Activated T-helper 1 cell treated with Interleukin-2 at 50 U/mL for 16 hours (primary cell): ENCODE measurements at regions not wholly inside any gene's neighbourhood (a gene's known extent, or its start where the extent isn't known, plus 50 kb on each side); places are given as distances from the start of the nearest gene placed in this dataset.
"Not testable (repeated sequence)": the region's sequence is repeated elsewhere in the genome, so short reads cannot be mapped to it uniquely, and the experiment has no call there.

Experiments
- DNase-seq: peaks from one replicate; pipeline ENCODE4 v3.0.0-alpha.2; 2020; ENCODE audit warnings: low read depth

DNA sequence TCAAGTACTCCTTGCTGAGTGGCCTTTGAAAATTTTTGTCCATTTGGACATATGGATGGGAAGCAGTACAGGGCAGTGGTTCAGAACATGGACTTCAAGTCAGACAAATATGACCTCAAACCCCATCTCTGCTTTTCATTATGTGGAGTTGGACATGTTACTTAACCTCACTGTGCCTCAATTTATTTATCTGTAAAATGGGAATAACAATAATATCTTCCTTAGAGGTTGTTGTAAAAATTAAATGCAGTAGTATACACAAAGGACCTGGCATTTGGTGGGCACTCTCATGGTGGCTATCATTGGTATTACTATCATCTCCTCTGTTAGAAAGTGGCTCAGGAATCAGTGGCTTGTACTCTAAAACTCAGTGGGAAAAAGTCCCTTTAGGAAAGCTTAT lies 204.0 kb upstream of the MYLIP start:
- DNase-seq: no peak

DNA sequence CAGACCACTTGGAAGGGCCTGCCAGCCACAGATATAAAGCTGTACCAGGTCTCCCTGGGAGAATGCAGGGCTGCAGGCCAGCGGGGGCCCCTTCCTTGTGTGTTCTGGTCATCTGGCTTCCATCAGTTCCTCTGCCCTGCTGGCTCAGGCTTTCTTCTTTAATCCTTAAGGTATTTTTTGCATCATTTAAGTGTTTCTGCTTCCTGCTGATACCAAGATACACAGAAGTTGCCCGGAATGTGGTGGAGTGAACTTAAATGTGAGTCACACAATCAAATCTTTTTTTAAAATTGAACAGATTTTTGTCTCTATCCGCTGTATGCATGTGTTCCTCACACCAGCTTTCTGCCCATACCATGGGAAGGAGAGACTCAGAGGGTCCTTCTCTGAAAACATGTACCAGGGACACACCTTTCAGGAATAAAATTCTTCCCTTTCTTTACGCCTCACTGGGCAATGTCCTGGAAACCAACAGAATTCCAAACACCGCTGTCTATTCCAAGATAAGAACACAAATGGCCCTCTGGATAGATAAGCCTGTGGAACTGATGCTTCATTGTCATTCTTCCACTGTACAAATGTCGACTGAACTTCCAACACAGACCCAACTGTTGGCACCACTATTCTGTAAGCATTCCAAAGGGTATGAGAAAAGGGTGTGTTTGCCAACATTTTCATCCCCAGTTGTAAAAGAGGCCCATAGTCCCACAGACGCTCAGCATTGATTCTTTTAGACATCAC lies 206.2 kb upstream of the MYLIP start:
- DNase-seq: no peak

GRCh38 chr6:15921243-15921642 lies 207.6 kb upstream of the MYLIP start:
- DNase-seq: no peak

DNA sequence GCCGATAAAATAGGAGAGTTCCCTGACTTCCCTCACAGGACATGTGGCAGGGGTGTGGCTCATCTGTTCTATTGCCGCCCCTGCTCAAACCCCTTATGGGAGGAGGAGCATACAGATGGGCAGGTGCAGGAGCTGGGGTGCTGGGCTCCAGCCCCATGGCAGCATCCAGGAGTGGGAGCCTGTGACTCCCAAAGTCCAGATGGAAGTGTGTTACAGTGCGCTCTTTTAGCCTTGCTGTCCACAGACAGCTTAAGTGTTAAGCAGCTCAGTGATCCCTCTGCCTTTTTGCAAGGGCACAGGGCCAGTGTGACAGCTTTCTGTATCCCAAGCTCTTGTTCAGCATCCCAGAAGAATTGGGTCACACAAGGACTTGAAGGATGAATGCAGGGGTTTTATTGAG lies 212.3 kb upstream of the MYLIP start:
- DNase-seq: no peak

DNA sequence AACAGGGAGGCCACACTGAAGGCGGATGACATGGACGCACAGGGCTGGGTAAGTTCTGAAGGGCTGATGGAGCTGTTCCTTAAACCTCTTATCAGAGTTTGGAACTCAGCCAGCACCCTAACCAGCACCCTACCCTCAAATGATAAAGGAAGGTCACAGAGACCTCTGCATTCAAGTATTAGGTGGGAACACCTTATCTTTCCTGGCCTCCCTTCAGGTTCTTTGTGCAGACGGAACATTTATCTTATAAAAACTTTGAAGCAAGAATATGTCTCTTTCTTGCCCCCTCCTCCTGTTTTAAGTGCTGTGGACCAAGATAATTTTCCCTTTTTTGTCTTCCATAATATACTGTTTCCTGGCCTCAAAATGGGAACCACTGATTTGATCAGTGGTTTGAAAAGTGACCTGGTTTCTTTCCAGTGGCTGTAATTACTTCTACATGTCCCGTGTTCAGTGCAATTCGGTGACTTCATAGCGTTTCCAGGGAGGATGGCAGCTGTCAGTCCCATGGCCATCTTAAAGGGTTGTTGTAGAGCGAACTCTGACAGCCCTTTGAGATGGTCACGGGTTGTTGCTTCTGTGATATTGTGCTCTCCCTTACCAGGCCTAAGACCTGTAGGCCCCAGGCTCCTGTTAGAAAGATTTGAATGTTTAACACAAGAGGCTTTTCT lies 213.2 kb upstream of the MYLIP start:
- DNase-seq: no peak

DNA sequence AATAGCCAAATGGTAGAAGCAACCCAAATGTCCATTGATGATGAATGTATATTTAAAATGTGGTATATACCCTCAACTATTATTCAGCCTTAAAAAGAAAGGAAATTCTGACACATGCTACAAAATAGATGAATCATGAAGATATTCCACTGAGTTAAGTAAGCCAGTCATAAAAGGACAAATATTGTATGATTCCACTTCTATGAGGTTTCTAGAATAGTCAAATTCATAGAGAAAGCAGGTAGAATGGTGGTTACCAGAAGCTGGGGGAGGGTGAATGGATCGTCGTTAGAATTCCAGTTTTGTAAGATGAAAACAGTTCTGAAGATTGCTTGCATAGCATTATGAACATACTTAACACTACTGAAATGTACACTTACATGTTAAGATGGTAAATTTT lies 214.3 kb upstream of the MYLIP start:
- DNase-seq: no peak

DNA sequence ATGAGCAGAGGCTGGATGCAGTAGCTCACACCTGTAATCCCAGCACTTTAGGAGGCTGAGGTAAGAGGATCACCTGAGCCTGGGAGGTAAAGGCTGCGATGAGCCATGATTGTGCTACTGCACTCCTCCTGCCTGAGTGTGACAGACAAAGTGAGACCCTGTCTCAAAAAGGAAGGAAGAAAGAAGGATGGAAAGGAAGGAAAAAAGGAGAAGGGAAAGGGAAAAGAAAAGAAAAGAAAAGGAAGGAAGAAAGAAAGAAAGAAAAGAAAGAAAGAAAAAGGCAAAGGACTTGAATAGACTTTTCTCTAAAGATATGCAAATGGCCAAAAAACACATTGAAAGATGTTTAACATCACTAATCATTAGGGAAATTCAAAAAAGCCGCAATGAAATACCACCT lies 215.3 kb upstream of the MYLIP start:
- DNase-seq: no peak

DNA sequence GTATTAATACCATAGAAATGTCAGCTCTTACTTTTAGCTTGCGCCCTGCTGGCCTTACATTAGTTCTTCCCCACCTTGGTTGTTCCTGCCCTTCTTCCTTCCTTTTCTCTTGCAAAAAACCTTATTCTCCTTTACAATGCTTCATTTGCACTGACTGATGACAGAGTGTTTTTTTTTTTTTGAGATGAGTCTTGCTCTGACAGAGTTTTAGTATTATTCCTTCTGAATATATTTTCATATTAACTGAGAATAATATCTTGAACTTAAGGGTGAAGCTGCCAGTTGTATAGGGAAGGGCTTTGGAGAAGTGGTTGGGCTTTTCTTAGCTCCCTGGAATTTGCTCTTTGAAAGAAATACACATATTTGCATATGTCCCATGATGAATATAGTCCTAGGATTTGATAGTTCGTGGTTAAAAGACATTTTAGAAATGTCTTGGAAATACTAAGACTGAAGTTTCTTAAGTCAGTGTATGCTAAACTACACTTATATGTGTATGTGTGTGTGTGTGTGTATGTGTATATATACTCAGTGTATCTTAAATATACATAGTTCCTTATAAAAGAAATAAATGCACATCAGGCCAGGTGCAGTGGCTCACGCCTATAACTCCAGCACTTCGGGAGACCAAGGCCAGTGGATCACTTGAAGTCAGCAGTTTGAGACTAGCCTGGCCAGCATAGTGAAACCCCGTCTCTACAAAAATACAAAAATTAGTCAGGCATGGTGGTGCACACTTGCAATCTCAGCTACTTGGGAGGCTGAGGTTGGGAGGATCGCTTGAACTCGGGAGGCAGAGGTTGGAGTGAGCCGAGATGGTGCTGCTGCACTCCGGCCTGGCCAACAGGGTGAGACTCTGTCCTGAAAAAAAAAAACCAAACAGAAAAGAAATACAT lies 216.1 kb upstream of the MYLIP start:
- DNase-seq: no peak

- no peak for DNase-seq
Observed at GRCh38 chr6:15911753-15912504, 217.0 kb upstream of the MYLIP start.

GRCh38 chr6:15909290-15910070 lies 219.4 kb upstream of the MYLIP start:
- no peak for DNase-seq

GRCh38 chr6:15908871-15909270 lies 220.0 kb upstream of the MYLIP start:
- no peak for DNase-seq

DNA sequence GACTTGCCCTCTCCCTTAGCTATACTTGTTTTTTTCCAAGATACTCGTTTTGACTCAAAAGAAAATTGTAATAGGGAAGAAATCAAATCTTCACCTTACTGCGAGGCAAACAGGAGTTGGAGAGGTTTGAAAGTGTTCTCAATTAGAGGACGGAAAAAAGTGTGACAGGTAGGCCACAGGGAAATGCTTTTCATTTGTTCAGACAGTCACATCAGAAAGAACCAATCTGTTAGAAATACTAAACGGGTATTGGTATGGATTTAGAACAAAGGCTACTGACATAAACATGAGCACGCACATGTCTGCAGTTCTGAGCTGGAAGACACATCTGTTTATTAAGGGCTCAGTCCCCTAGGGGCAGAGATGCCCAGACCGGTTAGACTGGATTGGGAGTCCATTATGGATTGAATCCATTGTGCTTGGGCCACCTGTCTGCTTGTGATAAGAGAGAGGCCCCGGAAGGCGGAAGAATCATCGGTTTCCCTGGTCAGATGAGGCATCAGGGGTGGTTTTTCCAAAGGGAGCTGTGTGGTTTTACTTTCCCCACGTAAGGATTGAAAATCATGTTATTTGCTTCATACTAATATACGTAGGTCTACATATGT lies 220.9 kb upstream of the MYLIP start:
- no peak for DNase-seq

- DNase-seq: not testable (repeated sequence)
Observed at GRCh38 chr6:15907220-15907913, 221.5 kb upstream of the MYLIP start.

DNA sequence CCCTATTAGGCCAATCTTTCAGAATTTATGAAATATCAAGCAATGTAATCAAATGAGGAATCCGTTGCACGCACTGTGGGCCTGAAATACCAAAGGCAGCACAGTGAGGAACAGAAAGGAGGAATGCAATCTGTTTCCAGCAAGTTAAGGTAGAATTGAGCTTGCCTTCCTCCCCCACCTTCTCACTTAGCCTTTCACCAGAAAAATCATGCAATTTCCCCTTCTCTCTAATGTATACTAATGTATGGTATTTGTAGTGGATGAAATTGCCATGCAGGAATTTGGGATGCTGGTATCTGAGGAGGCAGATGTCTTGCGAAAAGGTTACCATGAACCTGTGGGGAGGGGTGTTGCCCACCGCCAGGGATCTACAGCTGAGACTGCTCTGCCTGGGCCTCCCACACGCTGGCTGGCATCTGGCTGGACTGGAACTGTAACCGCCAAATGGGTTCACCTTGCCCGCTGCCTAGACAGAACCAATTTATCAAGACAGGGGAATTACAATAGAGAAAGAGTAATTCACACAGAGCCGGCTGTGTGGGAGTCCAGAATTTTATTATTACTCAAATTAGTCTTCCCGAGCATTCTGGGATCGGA lies 222.4 kb upstream of the MYLIP start:
- DNase-seq: no peak

DNA sequence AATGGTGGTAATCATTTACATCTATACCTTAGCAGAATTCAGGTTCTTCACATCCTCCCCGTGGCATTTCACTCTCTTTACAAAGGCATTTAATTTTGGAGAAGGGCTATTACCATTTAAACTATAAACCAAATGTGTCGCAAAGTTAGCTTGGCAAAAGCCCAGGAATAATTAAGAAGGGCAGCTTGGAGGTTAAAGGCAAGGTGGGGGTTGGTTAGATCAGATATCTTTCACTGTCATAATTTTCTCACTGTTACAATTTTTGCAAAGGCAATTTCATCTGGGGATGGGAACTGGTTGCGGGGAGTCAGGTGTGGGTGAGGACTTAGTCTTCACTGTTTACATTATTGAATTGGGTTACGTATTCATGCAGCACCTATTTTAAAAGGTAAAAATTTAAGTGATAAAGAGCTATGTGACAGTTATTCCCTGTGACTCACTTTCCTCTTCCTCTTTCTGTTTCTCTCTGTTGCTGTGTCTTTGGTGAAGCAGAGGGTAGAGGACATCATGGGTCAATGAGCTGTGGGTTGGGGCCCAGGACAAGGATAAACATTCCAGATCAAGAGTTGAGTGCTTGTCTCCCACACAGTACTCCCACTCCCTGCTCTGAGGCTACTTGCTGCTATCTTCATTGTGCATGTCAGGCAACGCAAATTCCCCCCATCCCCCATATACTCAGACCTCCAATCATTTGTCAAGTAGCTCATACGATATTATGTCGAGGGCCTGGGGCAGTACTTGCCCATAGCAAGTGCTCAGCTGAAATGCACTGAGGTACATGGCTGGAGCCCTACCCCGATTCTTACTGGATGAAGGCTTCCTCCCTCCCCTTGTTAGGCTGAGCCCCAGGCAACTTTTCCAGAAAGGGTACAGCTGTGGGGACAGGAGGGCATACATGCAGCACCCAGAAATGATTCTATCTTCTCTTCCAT lies 223.1 kb upstream of the MYLIP start:
- DNase-seq: no peak

DNA sequence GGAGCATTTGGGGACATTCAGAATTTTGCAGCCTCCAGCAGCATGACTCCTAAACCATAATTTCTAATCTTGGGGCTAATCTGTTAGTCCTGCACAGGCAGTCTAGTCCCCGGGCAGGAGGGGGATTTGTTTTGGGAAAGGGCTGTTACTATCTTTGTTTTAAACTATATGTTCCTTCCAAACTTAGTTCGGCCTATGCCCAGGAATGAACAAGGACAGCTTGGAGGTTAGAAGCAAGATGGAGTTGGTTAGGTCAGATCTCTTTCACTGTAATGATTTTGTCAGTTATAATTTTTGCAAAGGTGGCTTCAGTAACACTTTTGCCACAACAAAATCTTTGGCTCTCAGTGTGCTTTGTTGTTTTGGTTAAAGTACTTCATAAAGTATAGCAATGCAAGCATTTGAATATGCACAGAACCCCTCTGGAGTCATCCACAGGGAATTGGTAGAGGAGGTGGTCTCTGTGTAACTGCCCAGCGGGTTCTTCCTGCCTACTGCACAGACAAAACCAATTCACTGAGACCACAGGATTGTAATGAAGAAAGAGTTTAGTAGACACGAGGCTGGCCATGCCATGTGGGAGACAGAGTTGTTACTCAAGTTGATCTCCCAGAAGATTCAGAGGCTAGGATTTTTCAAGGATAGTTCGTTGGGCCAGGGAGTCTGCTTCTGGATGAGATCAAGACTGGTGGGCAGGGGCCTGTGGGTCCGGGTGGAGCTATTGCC lies 224.1 kb upstream of the MYLIP start:
- no peak for DNase-seq

DNA sequence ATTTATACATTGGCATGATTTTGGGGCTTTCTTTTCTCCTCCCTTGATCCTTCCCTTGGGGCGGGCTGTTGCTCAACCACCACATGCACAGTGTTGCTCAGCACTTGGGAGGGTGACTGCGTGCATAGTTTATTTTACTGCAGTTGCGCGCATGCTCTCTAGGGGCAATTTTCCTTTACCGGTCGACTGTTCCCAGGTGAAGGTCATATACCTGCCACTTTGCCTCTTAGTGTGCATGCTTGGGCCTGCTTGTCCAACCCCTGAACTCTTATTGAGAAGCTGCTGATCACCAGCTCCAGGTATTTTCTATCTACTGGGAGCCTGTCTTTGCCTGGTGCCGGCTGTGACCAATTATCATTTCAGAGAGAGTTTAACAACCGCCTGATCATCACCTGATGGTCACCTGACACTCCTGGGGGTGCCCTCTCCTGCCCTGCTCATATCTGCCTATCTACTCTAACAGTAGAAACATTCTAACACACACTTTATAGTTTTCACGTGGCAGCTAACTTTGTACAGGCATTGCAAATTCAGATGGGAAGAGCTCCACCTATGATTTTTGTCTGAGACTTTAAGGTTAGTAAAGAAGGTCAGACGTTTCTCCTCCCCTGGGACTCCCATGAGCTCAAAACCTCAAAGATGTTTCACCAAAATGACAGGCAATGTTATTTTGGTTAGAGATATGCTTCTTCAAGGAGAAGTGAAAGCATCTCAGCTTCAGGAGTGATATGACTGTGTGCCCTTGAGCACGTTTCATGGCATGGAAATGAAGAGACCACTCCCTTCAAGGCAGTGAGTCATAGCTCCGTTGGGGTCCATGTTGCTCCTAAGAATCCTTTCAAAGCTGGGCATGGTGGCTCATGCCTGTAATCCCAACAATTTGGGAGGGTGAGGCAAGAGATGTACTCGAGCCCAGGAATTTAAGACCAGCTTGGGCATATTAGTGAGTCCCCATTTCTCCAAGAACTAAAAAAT lies 227.5 kb upstream of the MYLIP start:
- no peak for DNase-seq
